ENCODE measurements at regions not wholly inside any gene's neighbourhood (a gene's known extent, or its start where the extent isn't known, plus 50 kb on each side); places are given as distances from the start of the nearest gene placed in this dataset.

DNA sequence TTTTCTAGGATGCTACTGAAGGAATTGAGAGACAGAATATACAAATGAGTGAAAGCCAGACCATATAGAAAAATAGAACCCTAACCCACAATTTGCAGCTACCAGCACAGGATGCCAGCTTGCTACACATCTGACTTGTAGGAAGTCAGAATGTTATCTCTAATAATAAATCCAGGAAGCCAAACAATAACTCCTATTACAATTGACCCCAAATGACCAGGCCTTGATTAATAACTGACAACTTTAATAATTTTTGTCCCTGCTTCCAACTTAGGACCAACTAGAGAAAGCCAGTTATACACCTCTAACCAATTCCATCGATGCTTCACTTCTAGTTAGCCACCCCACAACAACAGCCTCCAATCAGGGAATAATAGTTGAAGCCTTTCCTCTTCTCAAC lies 193.4 kb downstream of the CASP12 start:
- TF ChIP-seq EZH2phosphoT487 (IDR thresholded peaks at IDR 0.05; ENCODE audit: borderline replicate concordance): no peak
- TF ChIP-seq, protein P1, sequence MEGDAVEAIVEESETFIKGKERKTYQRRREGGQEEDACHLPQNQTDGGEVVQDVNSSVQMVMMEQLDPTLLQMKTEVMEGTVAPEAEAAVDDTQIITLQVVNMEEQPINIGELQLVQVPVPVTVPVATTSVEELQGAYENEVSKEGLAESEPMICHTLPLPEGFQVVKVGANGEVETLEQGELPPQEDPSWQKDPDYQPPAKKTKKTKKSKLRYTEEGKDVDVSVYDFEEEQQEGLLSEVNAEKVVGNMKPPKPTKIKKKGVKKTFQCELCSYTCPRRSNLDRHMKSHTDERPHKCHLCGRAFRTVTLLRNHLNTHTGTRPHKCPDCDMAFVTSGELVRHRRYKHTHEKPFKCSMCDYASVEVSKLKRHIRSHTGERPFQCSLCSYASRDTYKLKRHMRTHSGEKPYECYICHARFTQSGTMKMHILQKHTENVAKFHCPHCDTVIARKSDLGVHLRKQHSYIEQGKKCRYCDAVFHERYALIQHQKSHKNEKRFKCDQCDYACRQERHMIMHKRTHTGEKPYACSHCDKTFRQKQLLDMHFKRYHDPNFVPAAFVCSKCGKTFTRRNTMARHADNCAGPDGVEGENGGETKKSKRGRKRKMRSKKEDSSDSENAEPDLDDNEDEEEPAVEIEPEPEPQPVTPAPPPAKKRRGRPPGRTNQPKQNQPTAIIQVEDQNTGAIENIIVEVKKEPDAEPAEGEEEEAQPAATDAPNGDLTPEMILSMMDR (conservative IDR thresholded peaks at IDR 0.05; ENCODE audit: low read length): no peak

Data from Loucy (cell line).